H1 (cell line): ENCODE measurements at regions not wholly inside any gene's neighbourhood (a gene's known extent, or its start where the extent isn't known, plus 50 kb on each side); places are given as distances from the start of the nearest gene placed in this dataset.

ENCODE experiments used
- CTCF ChIA-PET: fragments of 300-600 bp; sonication (Branson Sonifier 250); formaldehyde crosslinking; loops from one replicate; lab custom pipeline; 2021; ENCODE audit not compliant: partially characterized antibody; lab: Charles Lee
- POLR2A ChIA-PET: fragments of 300-600 bp; sonication (Branson Sonifier 250); formaldehyde crosslinking; loops from one replicate; lab custom pipeline; 2021; ENCODE audit warnings: inconsistent platforms; ENCODE audit not compliant: partially characterized antibody; lab: Charles Lee
- DNase-seq, 2 experiments: peaks; one replicate each; pipeline versions ENCODE4 v3.0.0 to v3.0.0-alpha.2; 2010 to 2022; ENCODE audit warnings: low spot score in 2 of 2, low read depth in 1 of 2, mixed read lengths in 1 of 2
- FAIRE-seq: peaks from 2 replicates; lab custom pipeline; 2011; peaks lifted over from hg19 to GRCh38; lab: Jason Lieb, UNC
- H2AFZ ChIP-seq: 2 replicates; pipeline ENCODE4 v1.8.1; 2012; ENCODE audit warnings: low read length, inconsistent platforms
- H2AK5ac ChIP-seq: 2 replicates; pipeline ENCODE4 v1.6.1; 2013; ENCODE audit warnings: low read depth, low read length
- H2BK120ac ChIP-seq: replicated peaks from 2 replicates; pipeline ENCODE3; 2013; ENCODE audit warnings: low read depth, low read length, inconsistent platforms
- H2BK12ac ChIP-seq: 2 replicates; pipeline ENCODE4 v1.6.1; 2013; ENCODE audit warnings: low read depth, low read length
- H2BK15ac ChIP-seq: 2 replicates; pipeline ENCODE4 v1.6.1; 2013; ENCODE audit warnings: low read length
- H2BK20ac ChIP-seq: 2 replicates; pipeline ENCODE4 v1.6.1; 2013; ENCODE audit warnings: low read length
- H2BK5ac ChIP-seq: 2 replicates; pipeline ENCODE4 v1.6.1; 2013; ENCODE audit warnings: low read depth, low read length
- H3K14ac ChIP-seq: 2 replicates; pipeline ENCODE4 v1.6.1; 2013; ENCODE audit warnings: inconsistent platforms; ENCODE audit not compliant: insufficient read length
- H3K18ac ChIP-seq: 2 replicates; pipeline ENCODE4 v1.6.1; 2013; ENCODE audit warnings: low read length; ENCODE audit errors: extremely low read depth
- H3K23ac ChIP-seq: 2 replicates; pipeline ENCODE4 v1.6.1; 2013; ENCODE audit warnings: inconsistent platforms; ENCODE audit not compliant: insufficient read length
- H3K23me2 ChIP-seq: 2 replicates; pipeline ENCODE4 v1.6.1; 2013; ENCODE audit warnings: low read depth, low read length
- H3K27ac ChIP-seq: 2 replicates; pipeline ENCODE4 v1.6.1; 2011; ENCODE audit warnings: low read depth, low read length, inconsistent platforms
- H3K27me3 ChIP-seq, 4 experiments: replicated peaks in 1 of 4; 1 replicate in 1 of 4; 2 replicates in 3 of 4; pipeline versions ENCODE4 v1.6.1 to v1.8.1; 2011 to 2013; ENCODE audit warnings: low read length in 3 of 4, mild to moderate bottlenecking in 3 of 4, inconsistent platforms in 2 of 4, mixed read lengths in 2 of 4, moderate library complexity in 1 of 4; ENCODE audit not compliant: control insufficient read depth in 3 of 4, insufficient read depth in 3 of 4; ENCODE audit errors: extremely low read depth in 1 of 4
- H3K36me3 ChIP-seq, 4 experiments: 2 replicates each; pipeline versions ENCODE4 v1.6.1 to v1.8.1; 2011 to 2013; ENCODE audit warnings: mild to moderate bottlenecking in 4 of 4, low read length in 3 of 4, moderate library complexity in 2 of 4, control low read depth in 1 of 4, inconsistent platforms in 1 of 4; ENCODE audit not compliant: insufficient read depth in 4 of 4, control insufficient read depth in 2 of 4
- H3K4ac ChIP-seq: replicated peaks from 2 replicates; pipeline ENCODE3; 2013; ENCODE audit warnings: low read length, low read depth, mixed read lengths, inconsistent platforms; ENCODE audit not compliant: insufficient read length
- H3K4me1 ChIP-seq, 4 experiments: replicated peaks in 1 of 4; 1 replicate in 1 of 4; 2 replicates in 3 of 4; pipeline versions ENCODE4 v1.6.1 to v1.8.1; 2011 to 2013; ENCODE audit warnings: low read length in 3 of 4, inconsistent platforms in 2 of 4, mixed read lengths in 1 of 4; ENCODE audit not compliant: insufficient read depth in 4 of 4, control insufficient read depth in 3 of 4
- H3K4me2 ChIP-seq, 2 experiments: 2 replicates each; pipeline versions ENCODE4 v1.6.1 to v1.8.1; 2011 to 2013; ENCODE audit warnings: low read depth in 2 of 2, low read length in 2 of 2, control low read depth in 1 of 2, inconsistent platforms in 1 of 2, mild to moderate bottlenecking in 1 of 2; ENCODE audit not compliant: insufficient read depth in 1 of 2
- H3K4me3 ChIP-seq, 4 experiments: fragments of 200-600, 300-600 bp in 1 of 4; sonication (generic), shearing (Covaris generic), sonication (Bioruptor Twin) in 1 of 4; 2 replicates each; pipeline versions ENCODE4 v1.5.1 to v1.8.1; 2011 to 2016; ENCODE audit warnings: low read length in 4 of 4, low read depth in 3 of 4, control low read depth in 2 of 4, inconsistent platforms in 2 of 4, mild to moderate bottlenecking in 2 of 4, mixed read lengths in 1 of 4, moderate library complexity in 1 of 4; ENCODE audit not compliant: insufficient read depth in 2 of 4; ENCODE audit errors: extremely low read depth in 1 of 4
- H3K56ac ChIP-seq: replicated peaks from 2 replicates; pipeline ENCODE3; 2013; ENCODE audit warnings: low read depth, mild to moderate bottlenecking, mixed read lengths, low read length, inconsistent platforms; ENCODE audit not compliant: insufficient read length
- H3K79me1 ChIP-seq: 2 replicates; pipeline ENCODE4 v1.6.1; 2013; ENCODE audit warnings: low read depth, low read length, control low read depth
- H3K79me2 ChIP-seq, 2 experiments: 2 replicates each; pipeline versions ENCODE4 v1.6.1 to v1.8.1; 2012 to 2013; ENCODE audit warnings: low read length in 2 of 2, mild to moderate bottlenecking in 2 of 2, inconsistent platforms in 1 of 2; ENCODE audit not compliant: insufficient read depth in 2 of 2, control insufficient read depth in 1 of 2
- H3K9ac ChIP-seq, 4 experiments: replicated peaks in 1 of 4; 1 replicate in 1 of 4; 2 replicates in 3 of 4; pipeline versions ENCODE4 v1.6.1 to v1.8.1; 2011 to 2013; ENCODE audit warnings: low read depth in 3 of 4, low read length in 3 of 4, control low read depth in 2 of 4, mild to moderate bottlenecking in 2 of 4, moderate library complexity in 2 of 4, inconsistent platforms in 1 of 4; ENCODE audit errors: extremely low read depth in 1 of 4
- H3K9me3 ChIP-seq, 2 experiments: 2 replicates each; pipeline versions ENCODE4 v1.6.1 to v1.8.1; 2012 to 2013; ENCODE audit warnings: mild to moderate bottlenecking in 2 of 2, moderate library complexity in 2 of 2, control low read depth in 1 of 2, inconsistent platforms in 1 of 2, low read depth in 1 of 2, low read length in 1 of 2, mixed read lengths in 1 of 2; ENCODE audit not compliant: insufficient read depth in 2 of 2
- H4K20me1 ChIP-seq, 2 experiments: replicated peaks in 1 of 2; 2 replicates each; pipeline versions ENCODE3 to v1.8.1; 2011 to 2013; ENCODE audit warnings: inconsistent platforms in 2 of 2, low read length in 2 of 2, mild to moderate bottlenecking in 1 of 2; ENCODE audit not compliant: insufficient read depth in 2 of 2, control insufficient read depth in 1 of 2
- H4K5ac ChIP-seq: 2 replicates; pipeline ENCODE4 v1.6.1; 2013; ENCODE audit warnings: low read length, low read depth, mixed read lengths, inconsistent platforms; ENCODE audit not compliant: insufficient read length
- H4K8ac ChIP-seq: 2 replicates; pipeline ENCODE4 v1.8.0; 2013; ENCODE audit warnings: mild to moderate bottlenecking, moderate library complexity, low read length, inconsistent platforms; ENCODE audit not compliant: insufficient read depth; ENCODE audit errors: extremely low read depth
- H4K91ac ChIP-seq: replicated peaks from 2 replicates; pipeline ENCODE3; 2013; ENCODE audit warnings: low read length, mixed read lengths, inconsistent platforms; ENCODE audit not compliant: insufficient read length
- ASH2L ChIP-seq: fragments of 200-600, 300-600 bp; sonication (generic); IDR thresholded peaks from one replicate; pipeline ENCODE4 v1.7.1; 2017; ENCODE audit warnings: low read length
- CBX5 ChIP-seq: fragments of 300-800, 300-1000 bp; sonication (generic); IDR thresholded peaks from 2 replicates; pipeline ENCODE4 v1.7.1; 2016; ENCODE audit warnings: antibody characterized with exemption, low read length, low read depth
- CHD2 ChIP-seq: IDR thresholded peaks from 2 replicates; pipeline ENCODE4 v1.6.1; 2012; ENCODE audit warnings: low read length, improper control_type of control experiment
- GTF2F1 ChIP-seq: IDR thresholded peaks from 2 replicates; pipeline ENCODE4 v1.6.1; 2012; ENCODE audit warnings: low read depth, low read length, improper control_type of control experiment, borderline replicate concordance
- HDAC2 ChIP-seq, 2 experiments: fragments of 300-600 bp in 1 of 2; sonication (generic) in 1 of 2; IDR thresholded peaks; 2 replicates each; pipeline ENCODE4 v1.6.1; 2011 to 2012; ENCODE audit warnings: low read depth in 2 of 2, low read length in 2 of 2, mild to moderate bottlenecking in 2 of 2, moderate library complexity in 2 of 2, borderline replicate concordance in 1 of 2, inconsistent platforms in 1 of 2
- JUN ChIP-seq: IDR thresholded peaks from 2 replicates; pipeline ENCODE4 v1.6.1; 2011; ENCODE audit warnings: low read depth, mild to moderate bottlenecking, improper control_type of control experiment, low read length
- KDM1A ChIP-seq: fragments of 200-600, 300-600 bp; sonication (generic); IDR thresholded peaks from 2 replicates; pipeline ENCODE4 v1.7.1; 2016; ENCODE audit warnings: mild to moderate bottlenecking, low read length, borderline replicate concordance
- KDM5A ChIP-seq: fragments of 200-600 bp; IDR thresholded peaks from 2 replicates; pipeline ENCODE4 v1.7.1; 2012; ENCODE audit warnings: mild to moderate bottlenecking, low read length, inconsistent platforms, mixed read lengths
- NRF1 ChIP-seq: IDR thresholded peaks from 2 replicates; pipeline ENCODE4 v1.6.1; 2011; ENCODE audit warnings: mild to moderate bottlenecking, low read depth, low read length, improper control_type of control experiment
- POU5F1 ChIP-seq: IDR thresholded peaks from 2 replicates; pipeline ENCODE4 v1.6.1; 2011; ENCODE audit warnings: low read depth, mild to moderate bottlenecking, low read length, moderate library complexity
- RBBP5 ChIP-seq: IDR thresholded peaks from 2 replicates; pipeline ENCODE4 v1.7.1; 2012; ENCODE audit warnings: low read depth, mild to moderate bottlenecking, inconsistent platforms, low read length, moderate library complexity, borderline replicate concordance
- RNF2 ChIP-seq: fragments of 200-900, 300-1000 bp; sonication (generic); IDR thresholded peaks from 2 replicates; pipeline ENCODE4 v1.7.1; 2016; ENCODE audit warnings: borderline replicate concordance, low read depth, mild to moderate bottlenecking, antibody characterized with exemption, low read length; ENCODE audit not compliant: poor library complexity, severe bottlenecking; ENCODE audit errors: missing control alignments
- RXRA ChIP-seq: IDR thresholded peaks from 2 replicates; pipeline ENCODE4 v1.6.1; 2011; ENCODE audit warnings: low read depth, mild to moderate bottlenecking, low read length, moderate library complexity; ENCODE audit not compliant: insufficient read depth
- SP2 ChIP-seq: IDR thresholded peaks from 2 replicates; pipeline ENCODE4 v1.6.1; 2012; ENCODE audit warnings: mild to moderate bottlenecking, low read length, inconsistent platforms
- SP4 ChIP-seq: IDR thresholded peaks from 2 replicates; pipeline ENCODE4 v1.6.1; 2012; ENCODE audit warnings: low read length, inconsistent platforms
- SRF ChIP-seq: IDR thresholded peaks from 2 replicates; pipeline ENCODE4 v1.6.1; 2011; ENCODE audit warnings: mild to moderate bottlenecking, low read depth, low read length, moderate library complexity
- WGBS, 2 experiments: shearing (Covaris generic) in 1 of 2; methylation state at CpG; one replicate each; pipeline versions ENCODE4 v1.1.6 to v1.1.7; 2013 to 2015; ENCODE audit warnings: low lambda C conversion rate in 2 of 2, mixed read lengths in 2 of 2, inconsistent platforms in 1 of 2, low coverage in 1 of 2, missing lambda C conversion rate in 1 of 2; ENCODE audit not compliant: insufficient replicate concordance in 2 of 2, insufficient coverage in 1 of 2, insufficient read length in 1 of 2; ENCODE audit errors: extremely low coverage in 1 of 2, missing lambda C conversion rate in 1 of 2; 5-methylcytosine and 5-hydroxymethylcytosine counted together

GRCh38 chr3:182445576-182445975 lies 347.7 kb upstream of the ATP11B start:
- Histone ChIP-seq H3K4me2 (no peak overlapping the region), H3K23me2 (no peaks in the 10 kb centered on the region), H3K4me1 (no peaks in the 10 kb centered on the region), H3K14ac (no peak overlapping the region), H3K56ac (no peak overlapping the region), H3K4ac (no peak overlapping the region), H3K18ac (no peak overlapping the region), H2AFZ (no peak overlapping the region), H4K8ac (no peak overlapping the region), H3K9me3 (no peaks in the 10 kb centered on the region), H4K20me1 (no peaks in the 10 kb centered on the region), H4K5ac (no peak overlapping the region), H3K23ac (no peak overlapping the region), H4K91ac (no peak overlapping the region), H3K27me3 (no peaks in the 10 kb centered on the region), H2BK12ac (no peak overlapping the region), H3K4me3 (no peak overlapping the region), H2AK5ac (no peak overlapping the region), H3K79me2 (no peaks in the 10 kb centered on the region), H3K79me1 (no peaks in the 10 kb centered on the region), H2BK20ac (no peak overlapping the region), H2BK120ac (no peak overlapping the region), H2BK5ac (no peak overlapping the region), H3K36me3 (no peaks in the 10 kb centered on the region), H3K9ac (no peak overlapping the region), H3K27ac (no peak overlapping the region), H2BK15ac (no peak overlapping the region)
- FAIRE-seq = no peak
- CTCF ChIA-PET = no interaction called here
- 83% methylated on average over 5 of the region's 5 CpGs; no CpG with 5 or more reads in 1 of the 2 experiments for WGBS, 2 experiments
- POLR2A ChIA-PET = no interaction called here
- no peak for DNase-seq
- no peak for TF ChIP-seq RNF2
- TF ChIP-seq CHD2 = no peak
- TF ChIP-seq POU5F1 = no peak
- TF ChIP-seq SP4 = no peak
- TF ChIP-seq RXRA = no peak
- no peak for TF ChIP-seq CBX5
- TF ChIP-seq KDM5A = no peak
- TF ChIP-seq ASH2L = no peak
- TF ChIP-seq NRF1 = no peak
- TF ChIP-seq SP2 = no peak
- no peak for TF ChIP-seq GTF2F1
- no peak for TF ChIP-seq KDM1A
- no peak for TF ChIP-seq SRF
- TF ChIP-seq HDAC2 (IDR thresholded peaks at IDR 0.05; ENCODE audit: borderline replicate concordance in 1 of 2, low read depth in 2 of 2, low read length in 2 of 2) = no peak
- no peak for TF ChIP-seq RBBP5
- no peak for TF ChIP-seq JUN
